ENCODE measurements at regions not wholly inside any gene's neighbourhood (a gene's known extent, or its start where the extent isn't known, plus 50 kb on each side); places are given as distances from the start of the nearest gene placed in this dataset.
A peak's percentile ranks its signal among the peaks of the same experiment; 100 is the strongest.
"Not testable (repeated sequence)": the region's sequence is repeated elsewhere in the genome, so short reads cannot be mapped to it uniquely, and the experiment has no call there.

- not testable (repeated sequence) for H3K4me2 ChIP-seq; DNase-seq (ENCODE audit: low spot score); H3K4me1 ChIP-seq (ENCODE audit: insufficient read depth); H3K4me3 Mint-ChIP-seq; H3K4me3 ChIP-seq; H3F3A ChIP-seq (replicated peaks; ENCODE audit: low read depth); H3K27me3 ChIP-seq (ENCODE audit: insufficient read depth); H4K20me1 ChIP-seq (replicated peaks; ENCODE audit: insufficient read depth); H2AFZ ChIP-seq; ATAC-seq; H3K27ac Mint-ChIP-seq; H3K79me2 ChIP-seq (replicated peaks; ENCODE audit: insufficient read depth); H3K9me3 Mint-ChIP-seq; H3K36me3 Mint-ChIP-seq (ENCODE audit: low read depth); H3K27ac ChIP-seq (ENCODE audit: low read depth); H3K9me2 ChIP-seq (ENCODE audit: insufficient read depth); H3K36me3 ChIP-seq (ENCODE audit: insufficient read depth)
- H3K27me3 Mint-ChIP-seq (ENCODE audit: insufficient read depth, low read depth, poor library complexity), result peaks cover 24% of the 10 kb centered on the region
- peaks cover 23% of the 10 kb centered on the region for H3K4me1 Mint-ChIP-seq
Observed at GRCh38 chr16:88262858-88263563, 119.7 kb upstream of the ZNF469 start.

DNA sequence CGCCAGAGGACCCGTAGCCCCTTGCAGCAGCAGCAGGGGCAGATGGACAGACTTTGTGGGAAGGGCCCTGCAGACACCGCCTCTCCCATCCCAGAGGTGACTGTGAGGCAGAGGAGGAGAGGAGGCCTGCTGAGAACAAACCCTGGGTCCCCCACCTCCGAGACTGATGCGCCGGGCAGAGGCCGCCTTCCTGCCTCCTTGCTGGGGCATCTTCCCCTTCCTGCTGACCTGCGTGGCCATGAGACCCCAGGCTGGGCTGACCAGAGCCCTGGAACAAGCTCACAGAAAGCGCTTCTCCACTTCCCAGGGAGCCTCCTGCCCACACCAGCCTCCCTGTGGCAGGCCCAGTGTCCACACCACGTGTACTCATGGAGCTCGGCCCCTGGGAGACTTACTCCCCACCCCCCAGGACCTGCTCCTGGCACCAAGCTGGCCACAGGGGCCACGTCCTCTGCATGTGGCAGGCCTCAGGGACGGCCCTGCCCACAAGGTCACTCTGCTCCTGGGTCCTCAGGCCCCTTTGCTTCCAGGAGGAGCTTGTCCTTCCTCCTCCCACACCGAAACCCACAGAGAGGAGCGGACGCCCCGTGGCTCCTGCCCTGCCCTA, 119.0 kb upstream of the ZNF469 start:
- not testable (repeated sequence) for H4K20me1 ChIP-seq (replicated peaks; ENCODE audit: insufficient read depth); H3K27ac ChIP-seq (ENCODE audit: low read depth); H3F3A ChIP-seq (replicated peaks; ENCODE audit: low read depth); H3K4me3 ChIP-seq; H3K9me2 ChIP-seq (ENCODE audit: insufficient read depth); H3K4me3 Mint-ChIP-seq; H3K4me1 ChIP-seq (ENCODE audit: insufficient read depth); H3K27me3 ChIP-seq (ENCODE audit: insufficient read depth); H3K9me3 Mint-ChIP-seq; H2AFZ ChIP-seq; H3K79me2 ChIP-seq (replicated peaks; ENCODE audit: insufficient read depth); DNase-seq (ENCODE audit: low spot score); H3K36me3 Mint-ChIP-seq (ENCODE audit: low read depth); H3K36me3 ChIP-seq (ENCODE audit: insufficient read depth); H3K4me2 ChIP-seq; H3K27ac Mint-ChIP-seq; ATAC-seq
- H3K27me3 Mint-ChIP-seq (ENCODE audit: insufficient read depth, low read depth, poor library complexity), result peaks cover 20% of the 10 kb centered on the region
- peaks cover 17% of the 10 kb centered on the region for H3K4me1 Mint-ChIP-seq

DNA sequence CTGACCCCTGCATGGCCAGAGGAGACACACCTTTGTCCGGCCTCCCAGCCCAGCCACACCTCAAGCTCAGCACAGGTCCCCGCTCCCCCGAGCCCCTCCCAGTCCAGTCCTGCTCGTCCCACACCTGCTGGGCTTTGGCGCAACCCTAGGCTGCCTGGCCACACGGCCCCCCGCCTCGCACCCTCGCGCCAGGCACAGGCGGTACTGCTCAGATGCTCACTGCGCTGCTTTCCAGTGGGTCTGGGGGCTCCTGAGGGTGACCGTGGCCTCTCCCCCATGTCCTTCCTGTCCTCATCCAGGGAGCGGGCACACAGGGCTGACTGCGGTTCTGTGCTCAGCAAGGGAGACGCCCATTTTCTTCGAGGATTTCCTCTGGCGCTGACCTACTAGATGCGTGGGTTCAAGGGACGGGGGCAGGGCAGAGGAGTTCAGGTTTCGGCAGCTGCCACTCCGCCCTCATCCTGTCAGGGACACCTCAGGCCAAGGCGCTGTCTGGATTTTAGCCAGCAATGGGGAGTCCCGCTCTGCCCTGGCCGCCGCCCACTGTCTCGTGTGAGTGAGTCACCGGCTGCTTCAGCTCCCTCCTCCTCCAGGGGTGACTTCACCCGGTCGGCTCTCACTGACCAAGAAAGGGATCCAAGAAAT, 118.0 kb upstream of the ZNF469 start:
- no peaks in the 10 kb centered on the region for H3K79me2 ChIP-seq (replicated peaks; ENCODE audit: insufficient read depth)
- H3K27me3 ChIP-seq (ENCODE audit: insufficient read depth), result no peaks in the 10 kb centered on the region
- no peak overlapping the region for H2AFZ ChIP-seq
- H3K4me2 ChIP-seq, result 0 out of 2 replicates have a peak overlapping the region, but pooled peaks have one; percentile 43
- TF ChIP-seq POLR2AphosphoS5 (IDR thresholded peaks at IDR 0.05; ENCODE audit: low read depth), result no peak
- TF ChIP-seq EZH2 (IDR thresholded peaks at IDR 0.05; ENCODE audit: low read depth, unreplicated experiment), result no peak
- no peak for TF ChIP-seq ETS1 (IDR thresholded peaks at IDR 0.05)
- TF ChIP-seq, protein P1, sequence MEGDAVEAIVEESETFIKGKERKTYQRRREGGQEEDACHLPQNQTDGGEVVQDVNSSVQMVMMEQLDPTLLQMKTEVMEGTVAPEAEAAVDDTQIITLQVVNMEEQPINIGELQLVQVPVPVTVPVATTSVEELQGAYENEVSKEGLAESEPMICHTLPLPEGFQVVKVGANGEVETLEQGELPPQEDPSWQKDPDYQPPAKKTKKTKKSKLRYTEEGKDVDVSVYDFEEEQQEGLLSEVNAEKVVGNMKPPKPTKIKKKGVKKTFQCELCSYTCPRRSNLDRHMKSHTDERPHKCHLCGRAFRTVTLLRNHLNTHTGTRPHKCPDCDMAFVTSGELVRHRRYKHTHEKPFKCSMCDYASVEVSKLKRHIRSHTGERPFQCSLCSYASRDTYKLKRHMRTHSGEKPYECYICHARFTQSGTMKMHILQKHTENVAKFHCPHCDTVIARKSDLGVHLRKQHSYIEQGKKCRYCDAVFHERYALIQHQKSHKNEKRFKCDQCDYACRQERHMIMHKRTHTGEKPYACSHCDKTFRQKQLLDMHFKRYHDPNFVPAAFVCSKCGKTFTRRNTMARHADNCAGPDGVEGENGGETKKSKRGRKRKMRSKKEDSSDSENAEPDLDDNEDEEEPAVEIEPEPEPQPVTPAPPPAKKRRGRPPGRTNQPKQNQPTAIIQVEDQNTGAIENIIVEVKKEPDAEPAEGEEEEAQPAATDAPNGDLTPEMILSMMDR (conservative IDR thresholded peaks at IDR 0.05; ENCODE audit: low read depth in 2 of 2), result no peak
- TF ChIP-seq STAT1 (IDR thresholded peaks at IDR 0.05; ENCODE audit: unreplicated experiment), result no peak
- no peak for TF ChIP-seq CREB1 (CRISPR knock-in tag; IDR thresholded peaks at IDR 0.05; ENCODE audit: low read depth)
- TF ChIP-seq EZH2phosphoT487 (IDR thresholded peaks at IDR 0.05; ENCODE audit: unreplicated experiment), result no peak
- TF ChIP-seq JUNB (IDR thresholded peaks at IDR 0.05; ENCODE audit: unreplicated experiment), result no peak
- no peak for TF ChIP-seq ZNF114 (CRISPR knock-in tag; IDR thresholded peaks at IDR 0.05)
- H3K9me2 ChIP-seq (ENCODE audit: insufficient read depth), result no peaks in the 10 kb centered on the region
- no peaks in the 10 kb centered on the region for H3K36me3 ChIP-seq (ENCODE audit: insufficient read depth)
- H3K27ac ChIP-seq (ENCODE audit: low read depth), result no peak overlapping the region
- Mint-ChIP-seq H3K4me1 (peaks cover 10% of the 10 kb centered on the region), H3K27ac (no peak overlapping the region), H3K27me3 (ENCODE audit: insufficient read depth, low read depth, poor library complexity) (peaks cover 14% of the 10 kb centered on the region), H3K36me3 (ENCODE audit: low read depth) (no peaks in the 10 kb centered on the region), H3K4me3 (no peak overlapping the region), H3K9me3 (no peaks in the 10 kb centered on the region)
- peak; percentile 77 for ATAC-seq
- H3F3A ChIP-seq (replicated peaks; ENCODE audit: low read depth), result no peaks in the 10 kb centered on the region
- H3K4me3 ChIP-seq, result no peak overlapping the region
- H3K4me1 ChIP-seq (ENCODE audit: insufficient read depth), result 0 out of 2 replicates have a peak, but pooled peaks cover under 1% of the 10 kb centered on the region
- DNase-seq (ENCODE audit: low spot score), result peak; percentile 62
- no peaks in the 10 kb centered on the region for H4K20me1 ChIP-seq (replicated peaks; ENCODE audit: insufficient read depth)

DNA sequence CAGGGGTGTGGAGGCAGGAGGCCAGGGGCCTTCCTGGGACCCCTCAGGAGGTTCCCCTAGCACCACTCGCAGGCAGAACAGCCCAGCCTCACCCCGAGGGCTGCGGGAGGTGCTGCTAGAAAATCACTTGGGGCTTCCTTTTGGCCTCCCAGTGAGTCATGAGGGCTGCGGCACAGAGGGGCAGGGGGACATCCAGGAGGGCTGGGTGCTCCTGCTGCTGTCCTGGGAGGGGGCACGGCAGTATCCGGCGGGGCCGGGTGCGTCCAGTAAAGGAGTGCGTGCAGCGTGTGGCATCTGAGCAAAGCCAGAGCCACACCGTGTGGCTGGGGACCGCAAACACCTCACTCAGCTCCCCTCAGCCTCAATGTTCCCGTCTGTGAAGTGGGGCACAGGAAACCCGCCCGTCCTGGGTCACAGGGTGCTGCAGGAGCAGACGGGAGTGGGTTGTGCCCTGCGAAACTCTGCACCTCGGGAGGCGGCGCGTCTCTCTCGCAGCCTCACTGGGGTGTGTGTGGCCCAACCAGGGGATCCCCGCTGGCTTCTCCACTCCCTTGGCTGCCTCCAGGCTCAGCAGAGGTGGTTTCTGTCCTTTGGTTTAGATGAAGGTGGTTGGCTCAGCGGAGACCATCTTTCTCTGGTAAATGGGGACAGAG, 117.3 kb upstream of the ZNF469 start:
- not testable (repeated sequence) for H3K9me3 Mint-ChIP-seq; H3K27ac ChIP-seq (ENCODE audit: low read depth); H3K36me3 ChIP-seq (ENCODE audit: insufficient read depth); H3K27ac Mint-ChIP-seq; H3K9me2 ChIP-seq (ENCODE audit: insufficient read depth); H2AFZ ChIP-seq; H4K20me1 ChIP-seq (replicated peaks; ENCODE audit: insufficient read depth); H3K27me3 ChIP-seq (ENCODE audit: insufficient read depth); H3K4me3 ChIP-seq; H3F3A ChIP-seq (replicated peaks; ENCODE audit: low read depth); H3K4me1 Mint-ChIP-seq; H3K36me3 Mint-ChIP-seq (ENCODE audit: low read depth); H3K4me3 Mint-ChIP-seq; H3K4me1 ChIP-seq (ENCODE audit: insufficient read depth); DNase-seq (ENCODE audit: low spot score); H3K4me2 ChIP-seq; H3K79me2 ChIP-seq (replicated peaks; ENCODE audit: insufficient read depth)
- peak; percentile 4; the same call in 1 of the 3 replicates for ATAC-seq
- peaks cover 14% of the 10 kb centered on the region for H3K27me3 Mint-ChIP-seq (ENCODE audit: insufficient read depth, low read depth, poor library complexity)
